Neural cell (in vitro differentiated cells): ENCODE measurements at regions not wholly inside any gene's neighbourhood (a gene's known extent, or its start where the extent isn't known, plus 50 kb on each side); places are given as distances from the start of the nearest gene placed in this dataset.

Experiments used
- CTCF ChIP-seq: fragments of 450-650 bp; IDR thresholded peaks from 2 replicates; pipeline ENCODE4 v1.5.1; 2014; ENCODE audit warnings: antibody characterized with exemption, mild to moderate bottlenecking, moderate library complexity; ENCODE audit not compliant: poor library complexity, severe bottlenecking
- EP300 ChIP-seq: fragments of 450-650 bp; conservative IDR thresholded peaks from 2 replicates; pipeline ENCODE4 v1.6.1; 2014; ENCODE audit warnings: antibody characterized with exemption, mild to moderate bottlenecking, moderate library complexity; ENCODE audit not compliant: poor library complexity, severe bottlenecking
- EZH2 ChIP-seq: fragments of 200-600, 300-800 bp; shearing (Covaris generic), sonication (generic); IDR thresholded peaks from 2 replicates; pipeline ENCODE4 v1.6.1; 2014; ENCODE audit warnings: antibody characterized with exemption, low read length, borderline replicate concordance, mild to moderate bottlenecking; ENCODE audit not compliant: insufficient read depth, poor library complexity, severe bottlenecking
- MXI1 ChIP-seq: fragments of 450-650 bp; conservative IDR thresholded peaks from 2 replicates; pipeline ENCODE4 v1.6.1; 2014; ENCODE audit warnings: antibody characterized with exemption, mild to moderate bottlenecking; ENCODE audit not compliant: poor library complexity, severe bottlenecking
- POLR2AphosphoS5 ChIP-seq: IDR thresholded peaks from 2 replicates; pipeline ENCODE4 v1.6.1; 2012
- REST ChIP-seq: IDR thresholded peaks from 2 replicates; pipeline ENCODE4 v1.6.1; 2012; ENCODE audit warnings: borderline replicate concordance
- SMC3 ChIP-seq: fragments of 450-650 bp; conservative IDR thresholded peaks from 2 replicates; pipeline ENCODE4 v1.6.1; 2014; ENCODE audit warnings: antibody characterized with exemption, mild to moderate bottlenecking, moderate library complexity; ENCODE audit not compliant: poor library complexity
- TAF1 ChIP-seq: IDR thresholded peaks from 2 replicates; pipeline ENCODE4 v1.6.1; 2012; ENCODE audit warnings: low read depth

GRCh38 chr2:240284503-240285259, 144.2 kb upstream of the OTOS start:
- TF ChIP-seq CTCF: no peak
- no peak for TF ChIP-seq MXI1
- no peak for TF ChIP-seq REST
- no peak for TF ChIP-seq SMC3
- no peak for TF ChIP-seq EP300
- TF ChIP-seq EZH2: no peak
- no peak for TF ChIP-seq POLR2AphosphoS5
- TF ChIP-seq TAF1: no peak
